MM.1S (cell line): ENCODE measurements at regions not wholly inside any gene's neighbourhood (a gene's known extent, or its start where the extent isn't known, plus 50 kb on each side); places are given as distances from the start of the nearest gene placed in this dataset.
A peak's percentile ranks its signal among the peaks of the same experiment; 100 is the strongest.

Experiments used
- DNase-seq: peaks from one replicate; pipeline ENCODE4 v3.0.0-alpha.2; 2015
- H2AFZ ChIP-seq: fragments of 300-600 bp; sonication (generic); 2 replicates; pipeline ENCODE4 v1.6.0; 2016; ENCODE audit warnings: antibody characterized with exemption, low read length
- H3F3A ChIP-seq: fragments of 300-600 bp; sonication (generic); 2 replicates; pipeline ENCODE4 v1.6.1; 2016; ENCODE audit warnings: mild to moderate bottlenecking, antibody characterized with exemption, low read length, moderate library complexity, mixed read lengths; ENCODE audit not compliant: insufficient read depth
- H3K27ac ChIP-seq: fragments of 300-600 bp; sonication (generic); 2 replicates; pipeline ENCODE4 v1.5.1; 2016; ENCODE audit warnings: mild to moderate bottlenecking, low read length
- H3K27me3 ChIP-seq: fragments of 300-600 bp; sonication (generic); replicated peaks from 2 replicates; pipeline ENCODE4 v1.6.0; 2016; ENCODE audit warnings: low read length; ENCODE audit not compliant: insufficient read depth
- H3K36me3 ChIP-seq: fragments of 300-600 bp; sonication (generic); replicated peaks from 2 replicates; pipeline ENCODE4 v1.6.1; 2016; ENCODE audit warnings: mild to moderate bottlenecking, low read length, mixed read lengths; ENCODE audit not compliant: insufficient read depth
- H3K4me1 ChIP-seq: fragments of 300-600 bp; sonication (generic); 2 replicates; pipeline ENCODE4 v1.6.1; 2016; ENCODE audit warnings: low read length, mixed read lengths
- H3K4me2 ChIP-seq: fragments of 300-600 bp; sonication (generic); 2 replicates; pipeline ENCODE4 v1.6.0; 2016; ENCODE audit warnings: low read depth, low read length
- H3K4me3 ChIP-seq: fragments of 300-600 bp; sonication (generic); 2 replicates; pipeline ENCODE4 v1.5.1; 2016; ENCODE audit warnings: low read length, mixed read lengths
- H3K79me2 ChIP-seq: fragments of 300-600 bp; sonication (generic); 2 replicates; pipeline ENCODE4 v1.6.1; 2016; ENCODE audit warnings: mixed run types, low read length, mixed read lengths
- H3K9ac ChIP-seq: fragments of 300-600 bp; sonication (generic); 2 replicates; pipeline ENCODE4 v1.6.1; 2016; ENCODE audit warnings: low read length, mixed read lengths
- H3K9me2 ChIP-seq: fragments of 300-600 bp; sonication (generic); replicated peaks from 2 replicates; pipeline ENCODE4 v1.6.1; 2016; ENCODE audit warnings: mild to moderate bottlenecking, low read length, mixed read lengths; ENCODE audit not compliant: insufficient read depth
- H3K9me3 ChIP-seq: fragments of 300-600 bp; sonication (generic); replicated peaks from 2 replicates; pipeline ENCODE4 v1.6.1; 2016; ENCODE audit warnings: mild to moderate bottlenecking, low read length, mixed read lengths; ENCODE audit not compliant: insufficient read depth
- H4K20me1 ChIP-seq: fragments of 300-600 bp; sonication (generic); 2 replicates; pipeline ENCODE4 v1.6.1; 2016; ENCODE audit warnings: mild to moderate bottlenecking, low read length, moderate library complexity, mixed read lengths; ENCODE audit not compliant: insufficient read depth
- EZH2 ChIP-seq: fragments of 300-600 bp; sonication (generic); optimal IDR thresholded peaks from 2 replicates; pipeline ENCODE3; 2017; ENCODE audit warnings: low read depth, mild to moderate bottlenecking, antibody characterized with exemption, low read length, mixed read lengths
- EZH2phosphoT487 ChIP-seq: fragments of 300-600 bp; sonication (generic); IDR thresholded peaks from 2 replicates; pipeline ENCODE4 v1.6.1; 2018; ENCODE audit warnings: antibody characterized with exemption, low read length
- TF ChIP-seq, protein P1 (sequence below): fragments of 300-600 bp; sonication (generic); IDR thresholded peaks from 2 replicates; pipeline ENCODE4 v1.5.1; 2016; ENCODE audit warnings: antibody characterized with exemption, low read length, mixed read lengths

GRCh38 chr17:79220713-79221291, 146.2 kb downstream of the ENGASE start:
- Histone ChIP-seq H3K9ac (no peak overlapping the region), H2AFZ (no peak overlapping the region)

GRCh38 chr17:79220201-79220712, 145.6 kb downstream of the ENGASE start:
- Histone ChIP-seq H3K36me3 (no peaks in the 10 kb centered on the region), H3K27ac (no peak overlapping the region), H2AFZ (no peak overlapping the region), H3K4me3 (no peak overlapping the region), H3K9ac (no peak overlapping the region), H3K79me2 (no peaks in the 10 kb centered on the region), H3K4me2 (no peak overlapping the region), H3K9me3 (no peaks in the 10 kb centered on the region), H3K4me1 (no peaks in the 10 kb centered on the region), H3K27me3 (peaks cover 99% of the 10 kb centered on the region), H3K9me2 (no peaks in the 10 kb centered on the region), H3F3A (no peaks in the 10 kb centered on the region), H4K20me1 (no peaks in the 10 kb centered on the region)
- no peak for DNase-seq
- TF ChIP-seq EZH2phosphoT487 (no peak), EZH2 (peak; percentile 35)
- TF ChIP-seq, protein P1, sequence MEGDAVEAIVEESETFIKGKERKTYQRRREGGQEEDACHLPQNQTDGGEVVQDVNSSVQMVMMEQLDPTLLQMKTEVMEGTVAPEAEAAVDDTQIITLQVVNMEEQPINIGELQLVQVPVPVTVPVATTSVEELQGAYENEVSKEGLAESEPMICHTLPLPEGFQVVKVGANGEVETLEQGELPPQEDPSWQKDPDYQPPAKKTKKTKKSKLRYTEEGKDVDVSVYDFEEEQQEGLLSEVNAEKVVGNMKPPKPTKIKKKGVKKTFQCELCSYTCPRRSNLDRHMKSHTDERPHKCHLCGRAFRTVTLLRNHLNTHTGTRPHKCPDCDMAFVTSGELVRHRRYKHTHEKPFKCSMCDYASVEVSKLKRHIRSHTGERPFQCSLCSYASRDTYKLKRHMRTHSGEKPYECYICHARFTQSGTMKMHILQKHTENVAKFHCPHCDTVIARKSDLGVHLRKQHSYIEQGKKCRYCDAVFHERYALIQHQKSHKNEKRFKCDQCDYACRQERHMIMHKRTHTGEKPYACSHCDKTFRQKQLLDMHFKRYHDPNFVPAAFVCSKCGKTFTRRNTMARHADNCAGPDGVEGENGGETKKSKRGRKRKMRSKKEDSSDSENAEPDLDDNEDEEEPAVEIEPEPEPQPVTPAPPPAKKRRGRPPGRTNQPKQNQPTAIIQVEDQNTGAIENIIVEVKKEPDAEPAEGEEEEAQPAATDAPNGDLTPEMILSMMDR = no peak

More at GRCh38 chr17:79220713-79221291, 146.2 kb downstream of the ENGASE start:
- Histone ChIP-seq H3K4me3 (no peak overlapping the region), H3K27ac (no peak overlapping the region), H3K36me3 (no peaks in the 10 kb centered on the region), H3F3A (no peaks in the 10 kb centered on the region), H3K9me3 (no peaks in the 10 kb centered on the region), H3K9me2 (no peaks in the 10 kb centered on the region), H4K20me1 (no peaks in the 10 kb centered on the region), H3K27me3 (peaks cover 99% of the 10 kb centered on the region), H3K4me1 (no peaks in the 10 kb centered on the region), H3K79me2 (no peaks in the 10 kb centered on the region), H3K4me2 (no peak overlapping the region)
- TF ChIP-seq, protein P1 = no peak
- TF ChIP-seq EZH2 = no peak
- no peak for TF ChIP-seq EZH2phosphoT487
- DNase-seq = no peak

- no peaks in the 10 kb centered on the region for H3K4me1 ChIP-seq
- H3K9me2 ChIP-seq = no peaks in the 10 kb centered on the region
- H3K9ac ChIP-seq = no peak overlapping the region
- H3K79me2 ChIP-seq = no peaks in the 10 kb centered on the region
- DNase-seq = no peak
- H3K36me3 ChIP-seq = no peaks in the 10 kb centered on the region
- no peak overlapping the region for H3K4me3 ChIP-seq
- no peaks in the 10 kb centered on the region for H4K20me1 ChIP-seq
- H2AFZ ChIP-seq = no peak overlapping the region
- H3K27ac ChIP-seq = no peak overlapping the region
- H3K9me3 ChIP-seq = no peaks in the 10 kb centered on the region
- H3F3A ChIP-seq = no peaks in the 10 kb centered on the region
- peaks cover 99% of the 10 kb centered on the region for H3K27me3 ChIP-seq
- H3K4me2 ChIP-seq = no peak overlapping the region
- no peak for TF ChIP-seq EZH2
- TF ChIP-seq, protein P1 = no peak
- TF ChIP-seq EZH2phosphoT487 = no peak
Measured at GRCh38 chr17:79219208-79219935, 144.7 kb downstream of the ENGASE start.
